ENCODE measurements at regions not wholly inside any gene's neighbourhood (a gene's known extent, or its start where the extent isn't known, plus 50 kb on each side); places are given as distances from the start of the nearest gene placed in this dataset.

DNA sequence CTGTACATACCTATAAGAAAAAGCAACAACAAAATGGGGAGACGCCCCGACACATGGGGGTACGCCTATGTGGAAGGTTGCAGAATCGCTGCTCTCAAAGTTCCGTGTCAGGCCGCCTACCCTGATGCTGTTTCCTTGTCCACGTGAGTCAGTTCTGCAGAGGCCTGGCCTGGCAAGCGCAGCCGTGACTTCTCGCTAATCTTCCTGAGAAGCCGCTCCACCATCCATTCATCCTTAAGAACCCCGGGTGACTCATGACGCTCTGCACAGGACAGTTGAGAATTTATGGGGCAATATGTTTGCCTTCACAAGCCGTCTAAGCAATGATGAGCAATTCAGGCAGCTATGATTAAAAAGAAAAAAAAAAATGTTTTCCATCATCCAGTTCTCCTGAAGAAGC lies 122.3 kb upstream of the TMPRSS2 start:
- H3K4me3 ChIP-seq (ENCODE audit: low read depth, low read length): no peak overlapping the region
- H3K9ac ChIP-seq: no peak overlapping the region
- H3K79me2 ChIP-seq: no peaks in the 10 kb centered on the region
- TF ChIP-seq CTCF (IDR thresholded peaks at IDR 0.05): no peak
- no peak overlapping the region for H3K4me2 ChIP-seq (ENCODE audit: low read length)
- no peak overlapping the region for H2AFZ ChIP-seq
- H3K27ac ChIP-seq: no peak overlapping the region
- no peaks in the 10 kb centered on the region for H3K36me3 ChIP-seq (ENCODE audit: control insufficient read depth, insufficient read depth, low read length)
- no peaks in the 10 kb centered on the region for H3K4me1 ChIP-seq
- H3K9me3 ChIP-seq (ENCODE audit: control insufficient read depth, low read length): no peaks in the 10 kb centered on the region
- no peaks in the 10 kb centered on the region for H3K27me3 ChIP-seq (ENCODE audit: control insufficient read depth, insufficient read depth, low read length)

DNA sequence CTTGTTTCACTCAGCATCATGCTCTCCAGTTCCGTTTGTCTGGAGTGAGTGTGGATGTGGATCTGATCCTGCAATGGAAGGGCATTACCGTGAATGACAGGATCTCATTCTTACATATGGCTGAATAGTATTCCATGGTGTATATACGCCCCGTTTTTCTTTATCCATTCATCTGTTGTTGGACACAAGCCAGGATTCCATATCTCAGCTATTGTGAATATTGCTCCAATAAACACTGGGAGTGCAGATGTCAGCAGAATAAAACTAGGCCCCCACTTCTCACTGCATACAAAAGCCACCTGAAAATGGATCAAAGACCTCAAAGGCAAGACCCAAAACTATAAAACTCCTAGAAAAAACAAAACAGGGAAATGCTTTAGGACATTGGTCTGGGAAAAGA lies 120.3 kb upstream of the TMPRSS2 start:
- H2AFZ ChIP-seq: no peak overlapping the region
- H3K4me1 ChIP-seq: no peaks in the 10 kb centered on the region
- TF ChIP-seq CTCF (IDR thresholded peaks at IDR 0.05): no peak
- H3K9me3 ChIP-seq (ENCODE audit: control insufficient read depth, low read length): no peaks in the 10 kb centered on the region
- H3K4me3 ChIP-seq (ENCODE audit: low read depth, low read length): no peak overlapping the region
- no peaks in the 10 kb centered on the region for H3K79me2 ChIP-seq
- H3K9ac ChIP-seq: no peak overlapping the region
- no peaks in the 10 kb centered on the region for H3K36me3 ChIP-seq (ENCODE audit: control insufficient read depth, insufficient read depth, low read length)
- no peak overlapping the region for H3K4me2 ChIP-seq (ENCODE audit: low read length)
- no peaks in the 10 kb centered on the region for H3K27me3 ChIP-seq (ENCODE audit: control insufficient read depth, insufficient read depth, low read length)
- no peak overlapping the region for H3K27ac ChIP-seq

DNA sequence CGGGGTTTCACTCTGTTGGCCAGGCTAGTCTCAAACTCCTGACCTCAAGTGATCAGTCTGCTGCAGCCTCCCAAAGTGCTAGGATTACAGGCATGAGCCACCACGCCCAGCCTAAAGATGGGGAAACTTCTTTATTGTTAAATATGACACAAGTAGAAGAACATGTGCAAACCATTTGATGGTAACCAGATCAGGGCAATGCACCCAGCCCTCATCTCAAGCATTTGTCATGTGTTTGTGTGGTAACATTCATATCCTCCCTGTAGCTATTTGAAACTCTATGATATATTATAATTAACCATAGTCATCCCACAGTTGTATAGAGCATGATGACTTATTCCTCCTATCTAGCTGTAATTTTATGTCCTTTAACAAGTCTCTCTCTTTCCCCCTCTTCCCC lies 119.5 kb upstream of the TMPRSS2 start:
- no peaks in the 10 kb centered on the region for H3K9me3 ChIP-seq (ENCODE audit: control insufficient read depth, low read length)
- no peak overlapping the region for H3K27ac ChIP-seq
- H3K9ac ChIP-seq: no peak overlapping the region
- no peak overlapping the region for H3K4me3 ChIP-seq (ENCODE audit: low read depth, low read length)
- H2AFZ ChIP-seq: no peak overlapping the region
- H3K27me3 ChIP-seq (ENCODE audit: control insufficient read depth, insufficient read depth, low read length): no peaks in the 10 kb centered on the region
- no peak for TF ChIP-seq CTCF (IDR thresholded peaks at IDR 0.05)
- H3K36me3 ChIP-seq (ENCODE audit: control insufficient read depth, insufficient read depth, low read length): no peaks in the 10 kb centered on the region
- no peaks in the 10 kb centered on the region for H3K4me1 ChIP-seq
- H3K4me2 ChIP-seq (ENCODE audit: low read length): no peak overlapping the region
- no peaks in the 10 kb centered on the region for H3K79me2 ChIP-seq

GRCh38 chr21:41626021-41626420 lies 118.1 kb upstream of the TMPRSS2 start:
- Histone ChIP-seq H2AFZ (no peak overlapping the region), H3K4me3 (ENCODE audit: low read depth, low read length) (no peak overlapping the region), H3K27ac (no peak overlapping the region), H3K4me1 (no peaks in the 10 kb centered on the region), H3K36me3 (ENCODE audit: control insufficient read depth, insufficient read depth, low read length) (no peaks in the 10 kb centered on the region), H3K9me3 (ENCODE audit: control insufficient read depth, low read length) (no peaks in the 10 kb centered on the region), H3K79me2 (no peaks in the 10 kb centered on the region), H3K9ac (no peak overlapping the region), H3K4me2 (ENCODE audit: low read length) (no peak overlapping the region), H3K27me3 (ENCODE audit: control insufficient read depth, insufficient read depth, low read length) (no peaks in the 10 kb centered on the region)
- TF ChIP-seq CTCF (IDR thresholded peaks at IDR 0.05): no peak

GRCh38 chr21:41625428-41625827 lies 117.5 kb upstream of the TMPRSS2 start:
- Histone ChIP-seq H3K4me2 (ENCODE audit: low read length) (no peak overlapping the region), H3K4me3 (ENCODE audit: low read depth, low read length) (no peak overlapping the region), H3K4me1 (no peaks in the 10 kb centered on the region), H2AFZ (no peak overlapping the region), H3K27me3 (ENCODE audit: control insufficient read depth, insufficient read depth, low read length) (no peaks in the 10 kb centered on the region), H3K36me3 (ENCODE audit: control insufficient read depth, insufficient read depth, low read length) (no peaks in the 10 kb centered on the region), H3K9me3 (ENCODE audit: control insufficient read depth, low read length) (no peaks in the 10 kb centered on the region), H3K9ac (no peak overlapping the region), H3K27ac (no peak overlapping the region), H3K79me2 (no peaks in the 10 kb centered on the region)
- TF ChIP-seq CTCF (IDR thresholded peaks at IDR 0.05): no peak

All from parathyroid adenoma (tissue), 2 donors.